PC-9 (cell line): ENCODE measurements at regions not wholly inside any gene's neighbourhood (a gene's known extent, or its start where the extent isn't known, plus 50 kb on each side); places are given as distances from the start of the nearest gene placed in this dataset.

Source experiments
- BruUV-seq: library from RNA; stranded (reverse); fragments of 400-500 nt; replicated peaks from 2 replicates; lab custom pipeline; 2021; lab: Mats Ljungman, UMichigan
- CTCF ChIA-PET: fragments of 300-600 bp; sonication (Branson Sonifier 250); formaldehyde crosslinking; loops from one replicate; lab custom pipeline; 2022; ENCODE audit warnings: antibody characterized with exemption; lab: Charles Lee
- POLR2A ChIA-PET: fragments of 300-600 bp; sonication (Branson Sonifier 250); formaldehyde crosslinking; loops from one replicate; lab custom pipeline; 2022; ENCODE audit warnings: antibody characterized with exemption; ENCODE audit not compliant: unreplicated experiment; lab: Charles Lee
- DNase-seq, 2 experiments: peaks; one replicate each; pipeline versions ENCODE4 v3.0.0 to v3.0.0-alpha.2; 2015 to 2022; ENCODE audit warnings: mixed read lengths in 1 of 2
- H2AFZ ChIP-seq: fragments of 200-600 bp; sonication (generic); 2 replicates; pipeline ENCODE4 v1.8.1; 2017; ENCODE audit warnings: antibody characterized with exemption
- H3F3A ChIP-seq: fragments of 200-600 bp; sonication (generic); 2 replicates; pipeline ENCODE4 v1.8.1; 2017; ENCODE audit warnings: antibody characterized with exemption, mild to moderate bottlenecking, low read depth; ENCODE audit not compliant: insufficient read depth
- H3K27ac ChIP-seq: fragments of 200-600 bp; sonication (generic); 2 replicates; pipeline ENCODE4 v1.6.1; 2016; ENCODE audit warnings: mixed run types
- H3K27me3 ChIP-seq: fragments of 200-600 bp; sonication (generic); 2 replicates; pipeline ENCODE4 v1.6.1; 2016; ENCODE audit warnings: low read depth, mixed run types; ENCODE audit not compliant: insufficient read depth
- H3K36me3 ChIP-seq: fragments of 200-600 bp; sonication (generic); 2 replicates; pipeline ENCODE4 v1.6.1; 2016; ENCODE audit warnings: low read depth, mixed run types
- H3K4me1 ChIP-seq: fragments of 200-600 bp; sonication (generic); replicated peaks from 2 replicates; pipeline ENCODE4 v1.6.1; 2016; ENCODE audit warnings: mixed run types; ENCODE audit not compliant: insufficient read depth
- H3K4me2 ChIP-seq: fragments of 200-600 bp; sonication (generic); 2 replicates; pipeline ENCODE4 v1.6.1; 2017; ENCODE audit warnings: mixed run types
- H3K4me3 ChIP-seq: fragments of 200-600 bp; sonication (generic); 2 replicates; pipeline ENCODE4 v1.6.1; 2016; ENCODE audit warnings: mixed run types
- H3K79me2 ChIP-seq: fragments of 200-600 bp; sonication (generic); 2 replicates; pipeline ENCODE4 v1.6.1; 2017; ENCODE audit warnings: low read depth, mixed run types
- H3K9me2 ChIP-seq: fragments of 200-600 bp; sonication (generic); 2 replicates; pipeline ENCODE4 v1.8.1; 2017; ENCODE audit warnings: mild to moderate bottlenecking; ENCODE audit not compliant: insufficient read depth
- H3K9me3 ChIP-seq: fragments of 200-600 bp; sonication (generic); 2 replicates; pipeline ENCODE4 v1.8.1; 2016; ENCODE audit warnings: low read depth; ENCODE audit not compliant: insufficient read depth
- H4K20me1 ChIP-seq: fragments of 200-600 bp; sonication (generic); 2 replicates; pipeline ENCODE4 v1.8.1; 2017; ENCODE audit not compliant: insufficient read depth
- EZH2 ChIP-seq: fragments of 200-600 bp; sonication (generic); IDR thresholded peaks from 2 replicates; pipeline ENCODE4 v1.8.0; 2017; ENCODE audit warnings: antibody characterized with exemption, low read depth
- intact Hi-C: fragments of 100-400 bp; cut with micrococcal nuclease; formaldehyde crosslinking; loops from one replicate; pipeline ENCODE4 v1.10.0; 2022; ENCODE audit not compliant: unreplicated experiment
- TF ChIP-seq, protein P1 (sequence below): fragments of 200-600 bp; sonication (generic); conservative IDR thresholded peaks from 2 replicates; pipeline ENCODE4 v1.6.1; 2017; ENCODE audit warnings: mixed run types, antibody characterized with exemption, mild to moderate bottlenecking, moderate library complexity

DNA sequence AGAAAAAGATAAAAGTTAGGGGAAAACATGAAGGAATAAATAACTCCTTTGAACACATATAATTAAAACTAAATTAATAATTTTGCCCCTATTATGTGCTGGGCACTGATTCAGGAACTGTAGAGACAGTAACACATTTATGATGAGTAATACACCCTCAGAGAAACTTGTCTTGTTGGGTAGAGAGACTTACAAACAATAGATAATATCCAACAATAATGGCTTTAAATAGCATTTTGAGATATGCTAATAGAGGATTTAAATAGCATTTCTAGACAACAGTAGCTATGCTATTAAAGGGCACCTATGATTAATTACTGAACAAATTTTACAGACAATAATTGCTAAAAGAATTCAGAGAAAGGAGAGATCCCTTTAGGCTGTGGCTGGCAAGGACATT, 455.5 kb downstream of the NUF2 start:
- H3K27ac ChIP-seq = no peak overlapping the region
- H3K4me1 ChIP-seq = no peaks in the 10 kb centered on the region
- H3K9me3 ChIP-seq = peaks cover 6% of the 10 kb centered on the region
- no peaks in the 10 kb centered on the region; the same call in 1 of the 2 replicates for H3F3A ChIP-seq
- no peak for DNase-seq
- no peaks in the 10 kb centered on the region for H3K9me2 ChIP-seq
- no peak overlapping the region for H3K4me3 ChIP-seq
- intact Hi-C loops = no loop called here
- POLR2A ChIA-PET = no interaction called here
- no peak for TF ChIP-seq EZH2
- TF ChIP-seq, protein P1, sequence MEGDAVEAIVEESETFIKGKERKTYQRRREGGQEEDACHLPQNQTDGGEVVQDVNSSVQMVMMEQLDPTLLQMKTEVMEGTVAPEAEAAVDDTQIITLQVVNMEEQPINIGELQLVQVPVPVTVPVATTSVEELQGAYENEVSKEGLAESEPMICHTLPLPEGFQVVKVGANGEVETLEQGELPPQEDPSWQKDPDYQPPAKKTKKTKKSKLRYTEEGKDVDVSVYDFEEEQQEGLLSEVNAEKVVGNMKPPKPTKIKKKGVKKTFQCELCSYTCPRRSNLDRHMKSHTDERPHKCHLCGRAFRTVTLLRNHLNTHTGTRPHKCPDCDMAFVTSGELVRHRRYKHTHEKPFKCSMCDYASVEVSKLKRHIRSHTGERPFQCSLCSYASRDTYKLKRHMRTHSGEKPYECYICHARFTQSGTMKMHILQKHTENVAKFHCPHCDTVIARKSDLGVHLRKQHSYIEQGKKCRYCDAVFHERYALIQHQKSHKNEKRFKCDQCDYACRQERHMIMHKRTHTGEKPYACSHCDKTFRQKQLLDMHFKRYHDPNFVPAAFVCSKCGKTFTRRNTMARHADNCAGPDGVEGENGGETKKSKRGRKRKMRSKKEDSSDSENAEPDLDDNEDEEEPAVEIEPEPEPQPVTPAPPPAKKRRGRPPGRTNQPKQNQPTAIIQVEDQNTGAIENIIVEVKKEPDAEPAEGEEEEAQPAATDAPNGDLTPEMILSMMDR = no peak
- H3K4me2 ChIP-seq = no peak overlapping the region
- BruUV-seq = no TSS peak
- no peaks in the 10 kb centered on the region for H3K36me3 ChIP-seq
- no peaks in the 10 kb centered on the region for H3K79me2 ChIP-seq
- CTCF ChIA-PET = no interaction called here
- no peaks in the 10 kb centered on the region for H4K20me1 ChIP-seq
- no peak overlapping the region for H2AFZ ChIP-seq
- H3K27me3 ChIP-seq = no peaks in the 10 kb centered on the region

DNA sequence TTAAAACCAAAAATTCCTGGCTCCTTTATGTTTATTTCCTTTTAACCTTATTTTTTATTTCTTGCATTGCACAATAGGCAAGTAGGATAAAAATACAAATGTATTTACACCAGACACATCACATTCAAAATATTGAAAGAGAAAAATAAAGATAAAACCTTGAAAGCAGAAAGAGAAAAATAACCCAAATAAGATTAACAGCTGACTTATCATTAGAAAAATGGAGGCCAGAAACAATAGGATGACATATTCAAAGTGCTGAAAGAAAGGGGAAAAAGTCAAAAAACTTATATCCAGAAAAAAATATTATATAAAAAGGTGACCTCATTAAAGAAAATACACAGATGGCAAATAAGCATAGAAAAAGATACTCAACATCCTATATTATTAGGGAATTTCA, 459.4 kb downstream of the NUF2 start:
- intact Hi-C loops = no loop called here
- BruUV-seq = no TSS peak
- Histone ChIP-seq H3K4me3 (no peak overlapping the region), H3K27me3 (no peaks in the 10 kb centered on the region), H4K20me1 (no peaks in the 10 kb centered on the region), H3F3A (no peaks in the 10 kb centered on the region; the same call in 1 of the 2 replicates), H2AFZ (no peak overlapping the region), H3K9me3 (peaks cover 6% of the 10 kb centered on the region), H3K4me1 (no peaks in the 10 kb centered on the region), H3K9me2 (no peaks in the 10 kb centered on the region), H3K27ac (no peak overlapping the region), H3K36me3 (no peaks in the 10 kb centered on the region), H3K4me2 (no peak overlapping the region), H3K79me2 (no peaks in the 10 kb centered on the region)
- POLR2A ChIA-PET = no interaction called here
- no peak for DNase-seq
- CTCF ChIA-PET = no interaction called here
- TF ChIP-seq EZH2 = no peak
- TF ChIP-seq, protein P1 = no peak

DNA sequence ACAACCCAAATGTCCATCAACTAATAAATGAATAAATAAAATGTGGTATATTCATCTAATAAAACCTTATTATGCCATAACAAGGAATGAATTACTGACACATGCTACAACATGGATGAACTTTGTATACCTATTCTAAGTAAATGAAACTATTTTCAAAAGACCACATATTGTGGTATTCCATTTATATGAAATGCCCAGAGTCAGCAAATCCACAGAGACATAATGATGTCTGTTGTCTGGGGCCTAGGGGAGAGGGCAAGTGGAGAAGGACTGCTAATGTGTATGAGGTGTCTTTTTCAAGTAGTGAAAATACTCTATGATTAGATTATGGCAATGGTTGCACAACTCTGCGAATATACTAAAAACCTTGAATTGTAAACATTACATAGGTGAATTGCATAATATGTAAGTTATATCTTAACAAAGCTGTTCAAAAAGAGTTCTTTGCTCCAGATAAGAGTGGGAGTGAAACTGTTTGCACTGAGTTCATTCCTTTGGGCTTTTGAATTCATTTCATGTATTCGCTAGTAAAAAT, 464.2 kb downstream of the NUF2 start:
- H3K9me3 ChIP-seq = peaks cover 2% of the 10 kb centered on the region
- no TSS peak for BruUV-seq
- no peak for DNase-seq
- H2AFZ ChIP-seq = no peak overlapping the region
- H3K4me3 ChIP-seq = no peak overlapping the region
- no peaks in the 10 kb centered on the region for H3K4me1 ChIP-seq
- H3K27ac ChIP-seq = no peak overlapping the region
- no peaks in the 10 kb centered on the region for H4K20me1 ChIP-seq
- H3K4me2 ChIP-seq = no peak overlapping the region
- no peaks in the 10 kb centered on the region for H3K9me2 ChIP-seq
- no peaks in the 10 kb centered on the region for H3K27me3 ChIP-seq
- intact Hi-C loops = no loop called here
- TF ChIP-seq, protein P1 = no peak
- TF ChIP-seq EZH2 = no peak
- POLR2A ChIA-PET = no interaction called here
- no peaks in the 10 kb centered on the region for H3F3A ChIP-seq
- CTCF ChIA-PET = no interaction called here
- H3K36me3 ChIP-seq = no peaks in the 10 kb centered on the region
- H3K79me2 ChIP-seq = no peaks in the 10 kb centered on the region
